B cell (primary cell): ENCODE measurements at regions not wholly inside any gene's neighbourhood (a gene's known extent, or its start where the extent isn't known, plus 50 kb on each side); places are given as distances from the start of the nearest gene placed in this dataset.

Source experiments
- ATAC-seq: fragments of 200-7000 bp; cut with Tn5 transposase; one replicate; pipeline ENCODE4 v1.10.0; 2021; ENCODE audit warnings: low read depth, mild to moderate bottlenecking, moderate number of reproducible peaks, moderate library complexity
- CTCF ChIA-PET: fragments of 350-600 bp; sonication (Branson Sonifier 250); formaldehyde crosslinking; loops from one replicate; lab custom pipeline; 2021; ENCODE audit warnings: antibody characterized with exemption, inconsistent platforms; lab: Charles Lee
- POLR2A ChIA-PET: fragments of 350-600 bp; sonication (Branson Sonifier 250); formaldehyde crosslinking; loops from one replicate; lab custom pipeline; 2021; ENCODE audit warnings: antibody characterized with exemption; lab: Charles Lee
- DNase-seq: peaks from one replicate; pipeline ENCODE4 v3.0.0; 2013
- H2AFZ ChIP-seq: 2 replicates; pipeline ENCODE4 v1.6.1; 2012; ENCODE audit warnings: mild to moderate bottlenecking, low read depth, low read length; ENCODE audit not compliant: insufficient read depth, poor library complexity, severe bottlenecking
- H3K27ac ChIP-seq, 2 donors: 1 replicate in 1 of 2; 2 replicates in 1 of 2; pipeline ENCODE4 v1.5.1; 2012 to 2013; ENCODE audit warnings: low read length in 2 of 2, mild to moderate bottlenecking in 2 of 2, moderate library complexity in 1 of 2
- H3K27me3 ChIP-seq, 4 experiments: fragments of 200-600 bp in 1 of 4; sonication (generic) in 1 of 4; replicated peaks in 1 of 4; 1 replicate in 2 of 4; 2 replicates in 2 of 4; pipeline versions ENCODE4 v1.6.1 to v1.7.0; 2013 to 2016; ENCODE audit warnings: low read length in 3 of 4, mild to moderate bottlenecking in 2 of 4, mixed read lengths in 1 of 4, moderate library complexity in 1 of 4; ENCODE audit not compliant: insufficient read depth in 4 of 4, control insufficient read depth in 3 of 4; ENCODE audit errors: control extremely low read depth in 1 of 4
- H3K36me3 ChIP-seq, 2 experiments: replicated peaks in 1 of 2; 1 replicate in 1 of 2; 2 replicates in 1 of 2; pipeline versions ENCODE4 v1.6.1 to v1.7.1; 2013; ENCODE audit warnings: low read length in 1 of 2; ENCODE audit not compliant: insufficient read depth in 2 of 2, control insufficient read depth in 1 of 2; ENCODE audit errors: control extremely low read depth in 1 of 2, extremely low read depth in 1 of 2
- H3K4me1 ChIP-seq, 2 donors: fragments of 200-600 bp in 1 of 2; sonication (generic) in 1 of 2; 1 replicate in 1 of 2; 2 replicates in 1 of 2; pipeline versions ENCODE4 v1.5.1 to v1.6.1; 2013 to 2017; ENCODE audit warnings: low read length in 2 of 2; ENCODE audit not compliant: control insufficient read depth in 2 of 2, insufficient read depth in 2 of 2
- H3K4me2 ChIP-seq: replicated peaks from 2 replicates; pipeline ENCODE3; 2012; ENCODE audit warnings: mild to moderate bottlenecking, low read depth, low read length; ENCODE audit not compliant: poor library complexity, severe bottlenecking
- H3K4me3 ChIP-seq, 5 experiments: fragments of 200-600 bp in 1 of 5; sonication (generic) in 1 of 5; 1 replicate in 3 of 5; 2 replicates in 2 of 5; pipeline versions ENCODE4 v1.5.1 to v1.7.0; 2011 to 2016; ENCODE audit warnings: low read length in 4 of 5, mild to moderate bottlenecking in 4 of 5, low read depth in 2 of 5, control low read depth in 1 of 5, moderate library complexity in 1 of 5; ENCODE audit not compliant: insufficient read depth in 1 of 5; ENCODE audit errors: control extremely low read depth in 1 of 5, extremely low read depth in 1 of 5
- H3K79me2 ChIP-seq: fragments of 200-600 bp; sonication (generic); one replicate; pipeline ENCODE4 v1.6.0; 2016; ENCODE audit warnings: low read length; ENCODE audit not compliant: control insufficient read depth, insufficient read depth
- H3K9ac ChIP-seq: fragments of 200-600 bp; sonication (generic); 2 replicates; pipeline ENCODE4 v1.6.1; 2017; ENCODE audit warnings: mild to moderate bottlenecking, low read length, moderate library complexity
- H3K9me3 ChIP-seq, 3 donors: one replicate each; pipeline versions ENCODE4 v1.6.1 to v1.7.1; 2013; ENCODE audit warnings: low read length in 2 of 3; ENCODE audit not compliant: control insufficient read depth in 2 of 3, insufficient read depth in 1 of 3; ENCODE audit errors: control extremely low read depth in 1 of 3
- H4K20me1 ChIP-seq: 2 replicates; pipeline ENCODE4 v1.6.0; 2012; ENCODE audit warnings: mild to moderate bottlenecking, low read length; ENCODE audit not compliant: insufficient read depth, control insufficient read depth, poor library complexity, severe bottlenecking
- H3K27ac Mint-ChIP-seq: one replicate; pipeline ENCODE4 v1.8.0; 2021; ENCODE audit warnings: mixed read lengths
- H3K27me3 Mint-ChIP-seq: one replicate; pipeline ENCODE4 v1.8.0; 2021; ENCODE audit warnings: mixed read lengths
- H3K4me1 Mint-ChIP-seq: one replicate; pipeline ENCODE4 v1.8.0; 2021; ENCODE audit warnings: mixed read lengths
- H3K4me3 Mint-ChIP-seq: one replicate; pipeline ENCODE4 v1.8.0; 2021; ENCODE audit warnings: mixed read lengths
- H3K9me3 Mint-ChIP-seq: one replicate; pipeline ENCODE4 v1.8.0; 2022; ENCODE audit warnings: mixed read lengths; ENCODE audit not compliant: insufficient read depth
- EZH2 ChIP-seq: IDR thresholded peaks from 2 replicates; pipeline ENCODE4 v1.6.1; 2012; ENCODE audit warnings: borderline replicate concordance, low read depth, mild to moderate bottlenecking, moderate library complexity, low read length; ENCODE audit not compliant: insufficient read depth, poor library complexity, severe bottlenecking
- WGBS: methylation state at CpG from one replicate; pipeline ENCODE4 v1.1.5; 2013; ENCODE audit warnings: missing lambda C conversion rate; ENCODE audit not compliant: insufficient coverage; 5-methylcytosine and 5-hydroxymethylcytosine counted together
- intact Hi-C: fragments of 100-400 bp; cut with micrococcal nuclease; formaldehyde crosslinking; loops from one replicate; pipeline ENCODE4 v1.10.0; 2022
- TF ChIP-seq, protein P1 (sequence below): fragments of 200-600 bp; IDR thresholded peaks from one replicate; pipeline ENCODE4 v1.8.0; 2022; ENCODE audit warnings: antibody characterized with exemption, mild to moderate bottlenecking

- peak overlapping the region; percentile 89 for H2AFZ ChIP-seq
- WGBS: 34% methylated on average over 14 of the region's 15 CpGs
- ATAC-seq (no peak), DNase-seq (no peak)
- intact Hi-C loops: loop anchor here (5.0 kb wide), 1 partner anchor 1785 kb away; no protein-coding TSS in a partner anchor
- H3K9me3 ChIP-seq: no peaks in the 10 kb centered on the region
- Mint-ChIP-seq H3K4me1 (peaks cover 25% of the 10 kb centered on the region), H3K27ac (peak overlapping the region; percentile 85), H3K27me3 (no peaks in the 10 kb centered on the region), H3K4me3 (peak overlapping the region; percentile 94), H3K9me3 (peaks cover 2% of the 10 kb centered on the region)
- H4K20me1 ChIP-seq: no peaks in the 10 kb centered on the region
- H3K27me3 ChIP-seq: no peaks in the 10 kb centered on the region
- peak overlapping the region; percentile 88 for H3K4me2 ChIP-seq
- H3K4me3 ChIP-seq: peak overlapping the region; percentile 59 to 91 (median 72)
- peak overlapping the region; percentile 78 for H3K9ac ChIP-seq
- ChIA-PET CTCF (interaction anchor here (0.6 to 3.5 kb wide), 7 partner anchors 8 to 738 kb away, joined by 3 to 34 read pairs (median 5); a partner anchor contains a TSS), POLR2A (interaction anchor here (0.6 to 2.0 kb wide), 6 partner anchors 10 to 1622 kb away, joined by 3 to 16 read pairs (median 4); a partner anchor contains a TSS)
- TF ChIP-seq EZH2: no peak
- TF ChIP-seq, protein P1, sequence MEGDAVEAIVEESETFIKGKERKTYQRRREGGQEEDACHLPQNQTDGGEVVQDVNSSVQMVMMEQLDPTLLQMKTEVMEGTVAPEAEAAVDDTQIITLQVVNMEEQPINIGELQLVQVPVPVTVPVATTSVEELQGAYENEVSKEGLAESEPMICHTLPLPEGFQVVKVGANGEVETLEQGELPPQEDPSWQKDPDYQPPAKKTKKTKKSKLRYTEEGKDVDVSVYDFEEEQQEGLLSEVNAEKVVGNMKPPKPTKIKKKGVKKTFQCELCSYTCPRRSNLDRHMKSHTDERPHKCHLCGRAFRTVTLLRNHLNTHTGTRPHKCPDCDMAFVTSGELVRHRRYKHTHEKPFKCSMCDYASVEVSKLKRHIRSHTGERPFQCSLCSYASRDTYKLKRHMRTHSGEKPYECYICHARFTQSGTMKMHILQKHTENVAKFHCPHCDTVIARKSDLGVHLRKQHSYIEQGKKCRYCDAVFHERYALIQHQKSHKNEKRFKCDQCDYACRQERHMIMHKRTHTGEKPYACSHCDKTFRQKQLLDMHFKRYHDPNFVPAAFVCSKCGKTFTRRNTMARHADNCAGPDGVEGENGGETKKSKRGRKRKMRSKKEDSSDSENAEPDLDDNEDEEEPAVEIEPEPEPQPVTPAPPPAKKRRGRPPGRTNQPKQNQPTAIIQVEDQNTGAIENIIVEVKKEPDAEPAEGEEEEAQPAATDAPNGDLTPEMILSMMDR: no peak
- no peaks in the 10 kb centered on the region for H3K36me3 ChIP-seq
- no peaks in the 10 kb centered on the region for H3K79me2 ChIP-seq
- H3K27ac ChIP-seq: peak overlapping the region; percentile 18 to 45
- peaks cover 17 to 20% of the 10 kb centered on the region in 2 donors for H3K4me1 ChIP-seq
Measured at GRCh38 chr6:27156874-27157458, 90.5 kb upstream of the PRSS16 start.
